Coronary artery (tissue), 2 donors: ENCODE measurements at regions not wholly inside any gene's neighbourhood (a gene's known extent, or its start where the extent isn't known, plus 50 kb on each side); places are given as distances from the start of the nearest gene placed in this dataset.
"Not testable (repeated sequence)": the region's sequence is repeated elsewhere in the genome, so short reads cannot be mapped to it uniquely, and the experiment has no call there.

Experiments
- DNase-seq: peaks from one replicate; pipeline ENCODE4 v3.0.0-alpha.2; 2017; ENCODE audit warnings: low spot score
- H3K27ac ChIP-seq, 2 donors: fragments of 200-600 bp; sonication (generic); one replicate each; pipeline ENCODE4 v1.5.1; 2016 to 2019
- H3K4me3 ChIP-seq: fragments of 200-600 bp; sonication (generic); 2 replicates; pipeline ENCODE4 v1.5.1; 2016; ENCODE audit warnings: mild to moderate bottlenecking, moderate library complexity
- CTCF ChIP-seq: fragments of 200-600 bp; sonication (generic); IDR thresholded peaks from one replicate; pipeline ENCODE4 v1.5.1; 2019; ENCODE audit warnings: antibody characterized with exemption

DNA sequence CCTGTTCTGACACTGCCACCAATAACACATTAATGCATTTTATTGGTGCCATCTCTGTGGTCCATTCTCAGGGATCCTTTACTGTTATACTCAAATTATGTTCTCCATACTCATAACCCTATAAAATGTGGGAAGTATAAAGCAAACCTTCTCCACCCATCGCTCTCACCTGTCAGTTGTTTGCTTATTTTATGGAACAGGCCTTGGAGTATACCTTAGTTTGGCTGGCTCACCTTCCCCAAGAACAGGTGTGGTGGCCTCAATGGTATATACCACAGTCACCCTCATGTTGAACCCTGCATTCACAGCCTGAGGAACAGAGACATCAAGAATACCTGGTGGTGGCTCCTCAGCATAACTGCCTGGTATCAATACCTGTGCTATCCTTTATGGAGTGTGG is 308.4 kb upstream of the STXBP6 start:
- H3K4me3 ChIP-seq, result no peak overlapping the region
- no peak overlapping the region for H3K27ac ChIP-seq
- no peak for TF ChIP-seq CTCF
- DNase-seq, result no peak

DNA sequence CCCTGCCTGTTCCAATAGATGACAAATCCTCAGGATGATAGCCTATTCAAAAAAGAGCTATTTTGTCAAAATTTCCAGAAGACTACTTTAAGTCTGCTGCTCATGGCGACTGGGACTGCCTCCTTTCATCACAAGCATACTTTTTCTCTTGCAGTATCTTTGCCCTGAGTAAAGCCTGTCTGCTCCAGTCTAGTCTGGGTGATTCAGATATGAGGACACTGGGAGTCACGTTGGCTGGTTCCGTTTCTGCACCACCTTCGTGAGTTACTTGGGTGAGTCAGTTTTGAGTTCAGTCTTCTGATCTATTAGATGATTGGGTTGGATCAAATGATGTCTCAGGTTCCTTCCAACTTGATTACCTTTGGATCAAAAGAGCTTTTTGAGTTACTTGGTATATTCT is 301.3 kb upstream of the STXBP6 start:
- no peak for TF ChIP-seq CTCF
- DNase-seq, result no peak
- no peak overlapping the region for H3K27ac ChIP-seq
- H3K4me3 ChIP-seq, result no peak overlapping the region

- no peak for TF ChIP-seq CTCF
- no peak overlapping the region for H3K4me3 ChIP-seq
- H3K27ac ChIP-seq, result no peak overlapping the region
- DNase-seq, result no peak
Measured at GRCh38 chr14:25350802-25351201, 300.9 kb upstream of the STXBP6 start.

GRCh38 chr14:25350021-25350420 is 300.1 kb upstream of the STXBP6 start:
- H3K4me3 ChIP-seq, result no peak overlapping the region
- no peak for TF ChIP-seq CTCF
- H3K27ac ChIP-seq, result no peak overlapping the region
- no peak for DNase-seq

DNA sequence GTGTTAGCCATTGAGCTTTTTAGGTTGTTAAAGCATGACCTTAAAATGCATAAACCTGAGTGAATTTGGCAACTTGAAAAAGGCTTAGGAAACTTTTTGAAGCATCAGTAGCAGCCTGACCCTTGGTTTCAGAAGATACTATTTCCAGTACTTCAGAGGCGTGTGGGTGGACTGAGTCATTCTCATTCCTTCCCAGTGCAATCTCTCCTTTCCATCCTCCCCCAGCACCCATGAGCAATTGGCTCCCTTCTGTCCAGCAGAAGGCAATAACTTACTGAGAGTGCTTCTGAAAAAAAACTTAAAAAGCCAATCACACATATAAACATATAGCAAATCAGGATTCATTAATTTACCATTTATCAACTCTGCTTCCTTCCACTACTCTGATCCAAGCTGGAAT is 299.3 kb upstream of the STXBP6 start:
- no peak overlapping the region for H3K4me3 ChIP-seq
- no peak overlapping the region for H3K27ac ChIP-seq
- no peak for TF ChIP-seq CTCF
- no peak for DNase-seq

- TF ChIP-seq CTCF, result no peak
- no peak overlapping the region for H3K27ac ChIP-seq
- H3K4me3 ChIP-seq, result no peak overlapping the region
- no peak for DNase-seq
Measured at GRCh38 chr14:25340882-25341281, 290.9 kb upstream of the STXBP6 start.

- Histone ChIP-seq H3K4me3 (no peak overlapping the region), H3K27ac (no peak overlapping the region)
- TF ChIP-seq CTCF, result no peak
- DNase-seq, result no peak
Measured at GRCh38 chr14:25322784-25323183, 272.8 kb upstream of the STXBP6 start.

- not testable (repeated sequence) for H3K4me3 ChIP-seq, DNase-seq, H3K27ac ChIP-seq
Measured at GRCh38 chr14:25316007-25316406, 266.1 kb upstream of the STXBP6 start.
